Astrocyte (in vitro differentiated cells and primary cell): ENCODE measurements at regions not wholly inside any gene's neighbourhood (a gene's known extent, or its start where the extent isn't known, plus 50 kb on each side); places are given as distances from the start of the nearest gene placed in this dataset.

Experiments
- DNase-seq: peaks from one replicate; pipeline ENCODE4 v3.0.0-alpha.2; 2010; ENCODE audit warnings: low read depth
- FAIRE-seq: peaks from 2 replicates; lab custom pipeline; 2011; peaks lifted over from hg19 to GRCh38; lab: Jason Lieb, UNC
- H2AFZ ChIP-seq: 2 replicates; pipeline ENCODE4 v1.6.0; 2012; ENCODE audit warnings: low read depth, low read length, inconsistent platforms
- H3K27ac ChIP-seq: 2 replicates; pipeline ENCODE4 v1.5.1; 2011; ENCODE audit warnings: low read depth, low read length, inconsistent platforms
- H3K27me3 ChIP-seq: 2 replicates; pipeline ENCODE4 v1.6.0; 2011; ENCODE audit warnings: low read length, inconsistent platforms; ENCODE audit not compliant: insufficient read depth
- H3K36me3 ChIP-seq: 2 replicates; pipeline ENCODE4 v1.5.1; 2011; ENCODE audit warnings: low read length, inconsistent platforms; ENCODE audit not compliant: insufficient read depth
- H3K4me1 ChIP-seq: 2 replicates; pipeline ENCODE4 v1.5.1; 2011; ENCODE audit warnings: low read length, inconsistent platforms; ENCODE audit not compliant: insufficient read depth
- H3K4me2 ChIP-seq: 2 replicates; pipeline ENCODE4 v1.6.0; 2012; ENCODE audit warnings: low read length, inconsistent platforms
- H3K4me3 ChIP-seq: 2 replicates; pipeline ENCODE4 v1.5.1; 2011; ENCODE audit warnings: low read depth, mild to moderate bottlenecking, low read length, inconsistent platforms; ENCODE audit not compliant: insufficient read depth
- H3K79me2 ChIP-seq: 2 replicates; pipeline ENCODE4 v1.6.0; 2012; ENCODE audit warnings: mild to moderate bottlenecking, low read length, inconsistent platforms; ENCODE audit not compliant: insufficient read depth
- H3K9ac ChIP-seq: 2 replicates; pipeline ENCODE4 v1.6.0; 2012; ENCODE audit warnings: mild to moderate bottlenecking, low read length, inconsistent platforms
- H3K9me3 ChIP-seq: 2 replicates; pipeline ENCODE4 v1.5.1; 2012; ENCODE audit warnings: low read depth, mild to moderate bottlenecking, low read length, inconsistent platforms; ENCODE audit not compliant: insufficient read depth
- H4K20me1 ChIP-seq: 2 replicates; pipeline ENCODE4 v1.6.0; 2012; ENCODE audit warnings: low read length, inconsistent platforms; ENCODE audit not compliant: insufficient read depth
- H3K27ac Mint-ChIP-seq: one replicate; pipeline ENCODE4 v1.8.0; 2021; ENCODE audit warnings: mild to moderate bottlenecking, mixed read lengths; ENCODE audit not compliant: unreplicated experiment
- H3K27me3 Mint-ChIP-seq: one replicate; pipeline ENCODE4 v1.8.0; 2021; ENCODE audit warnings: low read depth, mixed read lengths; ENCODE audit not compliant: unreplicated experiment
- H3K36me3 Mint-ChIP-seq: one replicate; pipeline ENCODE4 v1.8.0; 2021; ENCODE audit warnings: low read depth, mixed read lengths; ENCODE audit not compliant: unreplicated experiment
- H3K4me1 Mint-ChIP-seq: one replicate; pipeline ENCODE4 v1.8.0; 2021; ENCODE audit warnings: low read depth, mixed read lengths; ENCODE audit not compliant: unreplicated experiment
- H3K4me3 Mint-ChIP-seq: one replicate; pipeline ENCODE4 v1.8.0; 2021; ENCODE audit warnings: mild to moderate bottlenecking, moderate library complexity, mixed read lengths; ENCODE audit not compliant: unreplicated experiment
- H3K9me3 Mint-ChIP-seq: one replicate; pipeline ENCODE4 v1.8.0; 2021; ENCODE audit warnings: mild to moderate bottlenecking, mixed read lengths; ENCODE audit not compliant: unreplicated experiment
- CTCF ChIP-seq: IDR thresholded peaks from 2 replicates; pipeline ENCODE4 v1.5.1; 2011; ENCODE audit warnings: low read depth, mild to moderate bottlenecking, inconsistent platforms, low read length, moderate library complexity; ENCODE audit not compliant: insufficient read depth
- EZH2 ChIP-seq: IDR thresholded peaks from 2 replicates; pipeline ENCODE4 v1.6.1; 2012; ENCODE audit warnings: mild to moderate bottlenecking, low read length, inconsistent platforms; ENCODE audit not compliant: insufficient read depth

DNA sequence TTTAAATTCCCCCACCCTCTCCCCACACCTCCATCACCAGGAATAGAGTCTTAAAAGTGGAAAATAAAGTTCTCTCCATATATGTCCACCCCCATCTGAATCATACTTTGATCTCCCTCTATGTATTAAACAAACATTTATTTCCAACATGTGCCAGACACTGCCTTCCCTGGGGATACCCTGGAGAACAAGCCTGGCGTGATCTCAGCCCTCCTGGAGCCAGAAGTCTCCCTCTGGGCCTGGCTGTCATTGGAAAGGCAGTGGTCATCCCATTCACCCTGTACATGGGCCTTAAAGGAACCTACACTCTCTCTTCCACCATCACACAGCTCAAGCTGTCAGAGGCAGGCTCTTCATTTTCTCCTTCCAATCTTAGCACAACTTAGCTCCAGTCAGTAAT is 143.6 kb downstream of the EMP1 start:
- no peaks in the 10 kb centered on the region for H3K9me3 ChIP-seq
- Mint-ChIP-seq H3K4me1 (peaks cover 10% of the 10 kb centered on the region), H3K27me3 (no peaks in the 10 kb centered on the region), H3K36me3 (no peaks in the 10 kb centered on the region), H3K27ac (no peak overlapping the region), H3K9me3 (peaks cover 2% of the 10 kb centered on the region), H3K4me3 (no peak overlapping the region)
- no peak overlapping the region for H3K4me2 ChIP-seq
- H3K36me3 ChIP-seq, result no peaks in the 10 kb centered on the region
- no peaks in the 10 kb centered on the region for H3K79me2 ChIP-seq
- no peaks in the 10 kb centered on the region for H4K20me1 ChIP-seq
- H3K9ac ChIP-seq, result no peak overlapping the region
- peaks cover 11% of the 10 kb centered on the region for H3K4me1 ChIP-seq
- no peak overlapping the region for H3K4me3 ChIP-seq
- no peak overlapping the region for H2AFZ ChIP-seq
- H3K27ac ChIP-seq, result peak overlapping the region; percentile 14
- H3K27me3 ChIP-seq, result no peaks in the 10 kb centered on the region
- no peak for FAIRE-seq
- TF ChIP-seq CTCF, result no peak
- no peak for TF ChIP-seq EZH2
- DNase-seq, result no peak

GRCh38 chr12:13339538-13339937 is 143.0 kb downstream of the EMP1 start:
- Mint-ChIP-seq H3K36me3 (no peaks in the 10 kb centered on the region), H3K27me3 (no peaks in the 10 kb centered on the region), H3K27ac (peak overlapping the region; percentile 63), H3K4me3 (no peak overlapping the region), H3K9me3 (peaks cover 2% of the 10 kb centered on the region), H3K4me1 (peaks cover 10% of the 10 kb centered on the region)
- Histone ChIP-seq H3K4me1 (peaks cover 11% of the 10 kb centered on the region), H4K20me1 (no peaks in the 10 kb centered on the region), H3K4me2 (peak overlapping the region; percentile 21), H3K79me2 (no peaks in the 10 kb centered on the region), H3K36me3 (no peaks in the 10 kb centered on the region), H3K27me3 (no peaks in the 10 kb centered on the region), H3K9ac (peak overlapping the region; percentile 32), H3K4me3 (no peak overlapping the region), H2AFZ (no peak overlapping the region), H3K9me3 (no peaks in the 10 kb centered on the region), H3K27ac (peak overlapping the region; percentile 34)
- DNase-seq, result peak; percentile 16
- TF ChIP-seq CTCF, result no peak
- no peak for TF ChIP-seq EZH2
- FAIRE-seq, result no peak

DNA sequence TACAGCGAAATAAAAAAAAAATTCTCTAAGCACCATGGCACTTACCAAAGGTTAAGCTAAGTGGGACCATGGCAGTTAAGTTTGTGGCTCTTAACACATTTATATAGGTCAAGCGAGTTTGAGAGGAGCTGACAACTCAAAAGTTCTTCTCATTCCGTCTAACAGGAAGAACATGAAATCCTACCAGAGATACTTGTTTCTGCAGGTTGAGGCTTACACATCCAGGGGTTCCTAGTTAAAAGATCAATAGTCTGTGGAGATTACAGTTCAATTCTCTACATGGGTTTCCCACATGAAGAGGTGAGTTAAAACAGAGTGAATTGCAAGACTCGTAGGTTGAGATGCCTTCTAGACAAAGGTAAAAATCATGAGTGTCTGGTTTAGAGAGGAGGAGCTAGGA is 142.6 kb downstream of the EMP1 start:
- no peak for TF ChIP-seq EZH2
- no peak for TF ChIP-seq CTCF
- no peak for FAIRE-seq
- peak overlapping the region; percentile 34 for H3K27ac ChIP-seq
- H3K9me3 Mint-ChIP-seq, result peaks cover 2% of the 10 kb centered on the region
- no peaks in the 10 kb centered on the region for H3K9me3 ChIP-seq
- H3K4me2 ChIP-seq, result peak overlapping the region; percentile 21
- H2AFZ ChIP-seq, result no peak overlapping the region
- peak overlapping the region; percentile 32 for H3K9ac ChIP-seq
- no peaks in the 10 kb centered on the region for H3K79me2 ChIP-seq
- no peaks in the 10 kb centered on the region for H3K27me3 Mint-ChIP-seq
- H3K4me3 Mint-ChIP-seq, result no peak overlapping the region
- peak overlapping the region; percentile 63 for H3K27ac Mint-ChIP-seq
- no peak for DNase-seq
- no peaks in the 10 kb centered on the region for H3K36me3 ChIP-seq
- no peaks in the 10 kb centered on the region for H4K20me1 ChIP-seq
- no peaks in the 10 kb centered on the region for H3K27me3 ChIP-seq
- H3K36me3 Mint-ChIP-seq, result no peaks in the 10 kb centered on the region
- H3K4me1 Mint-ChIP-seq, result peaks cover 10% of the 10 kb centered on the region
- peaks cover 11% of the 10 kb centered on the region for H3K4me1 ChIP-seq
- H3K4me3 ChIP-seq, result no peak overlapping the region
